ENCODE measurements at regions not wholly inside any gene's neighbourhood (a gene's known extent, or its start where the extent isn't known, plus 50 kb on each side); places are given as distances from the start of the nearest gene placed in this dataset.

- DNase-seq: no peak
- Histone ChIP-seq H3K4me1 (peaks cover 2% of the 10 kb centered on the region; the same call in 1 of the 2 replicates), H3K27me3 (no peaks in the 10 kb centered on the region), H3K36me3 (no peaks in the 10 kb centered on the region), H3K4me3 (ENCODE audit: low read depth, low read length) (no peak overlapping the region), H3K9me3 (no peaks in the 10 kb centered on the region)
- no peak for TF ChIP-seq CTCF (IDR thresholded peaks at IDR 0.05; ENCODE audit: low read depth, low read length)
Observed at GRCh38 chr5:164663198-164663989, 1158.0 kb downstream of the MAT2B start.

GRCh38 chr5:164671640-164672039, 1166.2 kb downstream of the MAT2B start:
- no peaks in the 10 kb centered on the region for H3K36me3 ChIP-seq
- no peak for TF ChIP-seq CTCF (IDR thresholded peaks at IDR 0.05; ENCODE audit: low read depth, low read length)

GRCh38 chr5:164672205-164672604, 1166.8 kb downstream of the MAT2B start:
- Histone ChIP-seq H3K27me3 (no peaks in the 10 kb centered on the region), H3K4me3 (ENCODE audit: low read depth, low read length) (no peak overlapping the region), H3K4me1 (peaks cover 21% of the 10 kb centered on the region), H3K9me3 (no peaks in the 10 kb centered on the region), H3K36me3 (no peaks in the 10 kb centered on the region)
- no peak for TF ChIP-seq CTCF (IDR thresholded peaks at IDR 0.05; ENCODE audit: low read depth, low read length)
- peak; percentile 52 for DNase-seq

More at GRCh38 chr5:164671640-164672039, 1166.2 kb downstream of the MAT2B start:
- no peak for DNase-seq
- Histone ChIP-seq H3K4me1 (peaks cover 21% of the 10 kb centered on the region), H3K4me3 (ENCODE audit: low read depth, low read length) (no peak overlapping the region), H3K27me3 (no peaks in the 10 kb centered on the region), H3K9me3 (no peaks in the 10 kb centered on the region)

- H3K4me1 ChIP-seq: peaks cover 21% of the 10 kb centered on the region
- H3K27me3 ChIP-seq: no peaks in the 10 kb centered on the region
- TF ChIP-seq CTCF (IDR thresholded peaks at IDR 0.05; ENCODE audit: low read depth, low read length): peak; percentile 40; the same call in 1 of the 2 replicates
- DNase-seq: peak; percentile 33
- no peak overlapping the region for H3K4me3 ChIP-seq (ENCODE audit: low read depth, low read length)
- H3K36me3 ChIP-seq: no peaks in the 10 kb centered on the region
- no peaks in the 10 kb centered on the region for H3K9me3 ChIP-seq
Observed at GRCh38 chr5:164672931-164673694, 1167.7 kb downstream of the MAT2B start.

GRCh38 chr5:164679461-164679860, 1174.0 kb downstream of the MAT2B start:
- no peaks in the 10 kb centered on the region for H3K4me1 ChIP-seq
- no peaks in the 10 kb centered on the region for H3K36me3 ChIP-seq
- H3K4me3 ChIP-seq (ENCODE audit: low read depth, low read length): no peak overlapping the region
- no peaks in the 10 kb centered on the region for H3K9me3 ChIP-seq
- H3K27me3 ChIP-seq: no peaks in the 10 kb centered on the region
- DNase-seq: no peak
- TF ChIP-seq CTCF (IDR thresholded peaks at IDR 0.05; ENCODE audit: low read depth, low read length): no peak

GRCh38 chr5:164680216-164680615, 1174.8 kb downstream of the MAT2B start:
- no peak for DNase-seq
- H3K27me3 ChIP-seq: no peaks in the 10 kb centered on the region
- TF ChIP-seq CTCF (IDR thresholded peaks at IDR 0.05; ENCODE audit: low read depth, low read length): no peak
- H3K4me1 ChIP-seq: no peaks in the 10 kb centered on the region
- no peaks in the 10 kb centered on the region for H3K9me3 ChIP-seq
- no peak overlapping the region for H3K4me3 ChIP-seq (ENCODE audit: low read depth, low read length)
- H3K36me3 ChIP-seq: no peaks in the 10 kb centered on the region

All from BE2C (cell line).